Hypothalamus (tissue), 51 donors: ENCODE measurements at regions not wholly inside any gene's neighbourhood (a gene's known extent, or its start where the extent isn't known, plus 50 kb on each side); places are given as distances from the start of the nearest gene placed in this dataset.
"Not testable (repeated sequence)": the region's sequence is repeated elsewhere in the genome, so short reads cannot be mapped to it uniquely, and the experiment has no call there.

Experiments used
- DNase-seq, 51 donors: peaks; one replicate each; lab custom pipeline; 2025; lab: John Stamatoyannopoulos, UW

DNA sequence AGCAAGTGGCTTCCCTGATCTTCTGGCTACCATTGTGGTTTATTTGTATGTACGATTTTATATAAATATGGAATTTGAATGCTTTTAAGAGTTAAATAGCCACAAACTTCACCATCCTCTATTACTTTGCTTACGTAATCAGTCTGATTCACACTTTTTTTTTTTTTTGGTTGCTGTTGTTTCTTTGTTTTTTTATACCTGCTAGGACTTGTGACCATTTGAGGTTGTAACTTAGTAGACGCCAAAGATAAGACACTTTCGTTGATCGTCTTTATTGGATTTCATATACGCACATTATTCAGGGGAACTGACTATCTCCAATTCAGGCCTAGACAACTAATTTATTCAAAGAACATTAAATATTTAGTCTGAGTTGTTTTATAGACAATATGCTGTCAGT, 559.0 kb downstream of the CBLN4 start:
- no peak for DNase-seq

DNA sequence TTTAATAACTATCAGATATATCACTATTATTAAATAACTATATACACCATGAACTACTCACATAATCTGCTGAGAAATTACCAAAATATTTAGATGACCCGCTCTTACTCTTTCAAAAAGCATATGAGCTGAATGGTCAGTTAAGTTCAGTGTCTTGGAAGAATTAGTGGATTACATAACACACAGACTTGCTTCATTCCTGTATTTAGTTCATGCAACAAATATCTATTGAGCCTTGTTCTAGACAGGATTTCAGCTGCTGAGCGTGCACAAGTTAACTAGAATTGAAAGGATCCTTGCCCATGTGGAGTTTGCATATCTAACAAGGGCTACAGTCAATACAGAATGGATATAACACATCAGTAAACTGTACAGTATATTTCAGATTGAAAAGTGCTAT, 566.2 kb downstream of the CBLN4 start:
- no peak for DNase-seq

DNA sequence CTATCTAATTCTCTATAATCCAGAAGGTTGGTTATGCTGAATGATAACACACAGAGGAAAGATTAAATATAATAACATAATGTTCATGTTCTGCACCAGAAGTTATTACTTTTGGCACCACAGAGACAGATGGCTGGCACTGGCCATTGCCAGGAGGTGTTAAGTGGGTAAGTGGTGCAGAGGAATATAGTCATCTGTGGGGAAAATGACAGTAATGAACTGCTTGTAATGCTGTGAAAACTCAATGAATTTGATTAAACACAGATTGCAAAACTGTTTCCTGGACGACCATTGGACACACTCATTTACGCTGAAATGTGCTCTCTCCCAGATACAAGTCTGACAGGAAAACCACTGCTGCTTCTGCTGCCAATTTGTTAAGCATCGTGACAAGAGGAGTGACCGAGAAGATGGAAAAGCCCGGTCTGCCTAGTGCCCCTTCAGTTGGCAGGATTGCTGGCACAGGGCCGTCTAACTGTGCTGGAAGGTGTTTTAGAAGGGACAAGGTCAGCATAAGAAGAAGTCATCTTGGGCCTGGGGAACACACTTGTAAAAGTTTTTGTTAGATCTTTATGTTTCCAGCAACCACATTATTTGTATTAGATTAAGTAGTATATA, 567.4 kb downstream of the CBLN4 start:
- peak in 1 of 51 donors; percentile 20 for DNase-seq

DNA sequence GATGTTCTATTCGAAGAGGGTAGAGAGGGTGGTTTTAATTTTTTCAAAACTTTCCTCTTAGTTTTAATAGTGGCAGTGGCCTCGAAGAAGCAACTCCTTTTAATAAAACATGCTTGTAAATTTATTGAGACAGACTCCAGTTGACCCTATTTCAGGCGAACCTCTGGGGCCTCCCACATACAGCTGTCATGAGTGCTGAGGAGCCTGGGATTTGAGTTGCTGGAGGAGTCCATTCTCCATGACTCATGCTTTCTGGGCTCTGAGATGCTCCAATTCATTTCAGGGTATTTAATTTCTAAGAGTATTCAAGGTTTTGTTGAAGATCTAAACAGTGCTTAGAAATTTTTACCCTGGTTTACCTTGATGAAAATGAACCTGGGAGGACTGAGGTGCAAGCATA, 580.4 kb downstream of the CBLN4 start:
- no peak for DNase-seq

DNA sequence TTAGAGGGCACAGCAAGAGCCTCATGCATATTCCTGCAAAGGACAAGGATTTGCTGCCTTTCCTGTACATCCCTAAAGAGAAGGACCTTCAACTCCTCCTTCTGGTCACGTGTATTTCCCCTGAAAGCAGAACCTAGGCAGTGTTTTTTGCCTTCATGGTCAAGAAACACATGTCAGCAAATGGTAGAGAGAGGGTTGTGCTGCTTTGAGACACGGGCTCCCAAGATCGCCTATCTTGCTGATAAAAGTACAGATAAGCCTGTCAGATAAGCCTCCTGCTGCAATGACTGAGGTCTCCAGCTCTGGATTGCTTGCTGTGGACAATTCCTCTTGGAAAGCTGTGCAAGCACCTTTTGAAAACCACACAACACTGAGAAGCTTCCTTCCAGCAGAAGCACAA, 580.8 kb downstream of the CBLN4 start:
- no peak for DNase-seq

DNA sequence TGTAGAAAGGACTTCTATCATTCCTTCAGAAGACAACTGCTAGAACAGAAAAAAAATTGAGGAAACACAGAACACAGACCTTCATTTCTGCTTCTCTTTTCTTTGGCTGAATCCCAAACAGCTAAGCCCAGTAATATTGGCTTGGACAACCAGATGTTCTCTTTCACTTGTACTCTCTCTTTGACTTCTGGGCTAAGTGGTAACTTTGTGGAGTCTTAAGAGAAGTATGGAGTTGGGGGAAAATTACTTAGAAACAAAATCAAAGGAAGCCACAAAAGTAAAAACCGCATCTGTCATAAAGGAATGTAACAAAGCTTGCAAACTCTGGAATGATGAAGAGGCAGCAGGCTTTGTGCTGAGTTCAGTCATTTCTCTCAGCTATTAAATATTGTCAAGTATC, 587.5 kb downstream of the CBLN4 start:
- no peak for DNase-seq

DNA sequence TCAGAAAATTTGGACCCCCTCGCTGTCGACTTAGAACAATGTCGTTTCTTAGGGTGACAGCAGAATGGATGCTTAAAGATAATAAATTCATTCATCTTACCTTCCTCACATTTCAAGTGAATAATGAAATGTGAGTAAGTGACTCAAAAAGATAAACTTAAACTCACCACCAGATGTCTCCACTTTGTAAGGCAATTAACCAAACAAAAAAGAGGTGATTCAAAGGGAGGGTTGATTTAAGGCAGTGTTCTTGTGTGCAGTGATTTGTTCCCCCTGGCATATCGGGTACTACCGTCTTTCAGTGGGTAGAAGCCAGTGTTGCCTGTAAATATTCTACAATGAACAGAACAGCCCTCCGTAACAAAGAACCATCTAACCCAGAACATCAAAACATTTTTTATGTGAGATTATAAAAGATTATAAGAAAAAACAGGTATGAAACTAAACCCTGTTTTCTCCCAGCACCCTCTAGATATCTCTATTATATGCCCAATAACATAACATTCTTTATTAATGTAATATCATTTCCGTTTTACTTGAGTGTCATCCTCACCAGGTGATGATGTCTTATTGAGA, 589.7 kb downstream of the CBLN4 start:
- DNase-seq = peak in 1 of 51 donors; percentile 40

DNA sequence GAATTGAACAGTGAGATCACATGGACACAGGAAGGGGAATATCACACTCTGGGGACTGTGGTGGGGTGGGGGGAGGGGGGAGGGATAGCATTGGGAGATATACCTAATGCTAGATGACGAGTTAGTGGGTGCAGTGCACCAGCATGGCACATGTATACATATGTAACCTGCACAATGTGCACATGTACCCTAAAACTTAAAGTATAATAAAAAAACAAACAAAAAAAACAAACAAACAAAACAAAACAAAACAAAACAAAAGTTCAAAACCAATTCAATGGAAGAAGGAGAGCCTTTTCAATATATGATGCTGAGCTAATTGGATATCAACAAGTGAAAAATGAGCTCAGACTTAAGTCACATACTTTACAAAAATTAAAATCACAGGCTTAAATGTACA, 592.8 kb downstream of the CBLN4 start:
- not testable (repeated sequence) for DNase-seq

DNA sequence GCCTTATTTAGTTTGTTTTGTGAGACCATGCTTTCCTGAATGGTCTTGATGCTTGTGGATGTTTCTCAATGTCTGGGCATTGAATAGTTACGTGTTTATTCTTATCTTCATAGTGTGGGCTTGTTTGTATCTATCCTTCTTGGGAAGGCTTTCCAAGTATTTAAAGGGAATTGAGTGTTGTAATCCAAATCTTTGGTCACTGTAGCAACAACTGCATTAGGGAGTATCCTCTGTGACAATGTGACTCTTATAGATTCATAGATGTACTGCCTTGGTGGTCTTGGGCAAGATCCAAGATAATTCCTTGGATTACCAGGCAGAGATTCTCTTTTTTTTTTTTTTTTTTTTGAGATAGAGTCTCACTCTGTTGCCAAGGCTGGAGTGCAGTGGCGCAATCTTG, 598.4 kb downstream of the CBLN4 start:
- no peak for DNase-seq

DNA sequence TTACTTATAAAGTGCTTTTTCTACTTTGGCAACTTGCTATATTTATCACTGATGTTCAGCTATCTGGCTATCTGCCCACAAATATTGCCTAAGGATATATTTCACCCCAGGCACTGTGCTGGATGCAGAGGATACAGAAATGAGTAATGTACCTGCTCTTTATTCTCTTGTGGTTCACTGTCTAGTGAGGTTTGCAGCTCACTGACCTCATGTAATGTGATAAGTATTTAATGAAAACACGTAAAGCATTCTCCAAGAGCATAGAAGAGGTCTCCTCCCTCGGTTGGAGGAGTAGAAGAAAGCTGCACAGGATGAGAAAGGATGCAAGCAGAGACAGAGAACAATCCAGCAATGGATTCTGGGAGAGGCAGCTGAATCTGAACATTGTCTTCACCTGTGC, 610.7 kb downstream of the CBLN4 start:
- DNase-seq = no peak

DNA sequence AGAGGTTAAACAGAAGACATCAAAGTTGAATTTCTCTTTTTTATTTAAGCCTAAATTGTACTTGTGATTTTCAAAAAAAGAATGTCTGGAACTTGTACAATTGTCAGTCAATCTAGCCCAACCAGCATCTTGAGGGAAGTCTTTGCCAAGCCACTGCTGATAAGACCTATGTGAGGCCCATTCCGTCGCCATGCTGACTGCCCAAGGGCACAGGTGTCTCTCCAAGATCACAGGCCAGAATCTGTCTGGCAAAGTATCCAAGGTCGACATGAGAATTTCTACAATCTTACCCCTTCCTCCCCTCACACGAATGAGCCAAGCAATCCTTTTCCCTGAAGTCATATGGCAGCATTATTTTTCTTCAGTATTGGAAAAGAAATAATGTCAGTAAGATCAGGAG, 614.5 kb downstream of the CBLN4 start:
- no peak for DNase-seq

DNA sequence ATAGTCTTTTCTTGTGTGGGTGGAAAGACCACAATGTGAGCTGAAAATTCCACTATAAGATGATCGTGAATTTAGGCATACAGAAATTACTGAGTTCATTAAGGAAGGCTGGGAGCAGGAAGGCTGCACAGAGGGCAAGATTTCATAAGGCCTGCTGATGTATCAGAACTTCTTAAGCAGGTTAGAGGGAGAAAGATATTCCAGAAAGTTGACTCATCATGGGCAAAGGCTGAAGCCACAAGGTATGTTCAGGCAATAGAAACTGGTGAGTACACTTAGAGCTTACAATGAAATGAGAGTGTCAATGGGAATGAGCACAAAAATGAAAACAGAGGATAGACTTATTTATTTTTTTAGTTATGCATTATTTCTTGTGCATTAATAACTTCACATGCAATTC, 618.6 kb downstream of the CBLN4 start:
- no peak for DNase-seq

DNA sequence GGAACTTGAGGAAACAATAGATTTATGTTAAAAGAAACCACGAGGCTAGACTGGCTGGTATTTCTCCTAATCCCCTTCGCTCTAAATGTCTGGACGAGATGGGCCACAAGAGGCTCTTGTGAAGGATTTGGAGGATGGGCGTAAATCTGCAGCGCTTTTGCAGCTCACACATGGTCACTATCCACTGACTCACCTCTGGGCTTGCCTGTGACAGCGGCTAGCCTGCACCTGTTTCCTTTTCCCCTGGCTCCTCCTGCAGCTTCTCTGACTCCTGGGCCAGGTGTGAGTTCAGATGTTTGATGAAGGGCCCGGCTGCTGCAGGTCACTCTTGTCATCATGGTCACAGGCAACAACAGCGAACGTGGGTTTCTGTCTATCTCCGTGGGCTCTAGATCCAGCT, 629.4 kb downstream of the CBLN4 start:
- DNase-seq = no peak

DNA sequence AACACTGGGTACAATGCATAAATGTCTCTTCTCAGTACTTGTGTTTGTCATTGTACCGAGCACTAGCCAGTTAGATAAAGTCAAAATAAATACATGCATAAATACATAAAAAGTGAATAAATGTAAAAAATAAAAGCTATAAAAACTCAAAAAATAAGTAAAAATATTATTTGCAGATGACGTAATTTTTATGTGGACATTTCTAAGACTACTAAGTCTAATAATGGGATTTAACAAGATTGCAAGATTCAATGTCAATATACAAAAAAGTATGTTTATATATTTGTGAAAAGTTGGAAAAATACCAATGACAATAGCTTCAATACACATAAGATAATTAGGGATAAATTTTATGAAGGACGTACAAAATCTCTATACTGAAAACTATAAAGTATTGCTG, 639.6 kb downstream of the CBLN4 start:
- DNase-seq = no peak

DNA sequence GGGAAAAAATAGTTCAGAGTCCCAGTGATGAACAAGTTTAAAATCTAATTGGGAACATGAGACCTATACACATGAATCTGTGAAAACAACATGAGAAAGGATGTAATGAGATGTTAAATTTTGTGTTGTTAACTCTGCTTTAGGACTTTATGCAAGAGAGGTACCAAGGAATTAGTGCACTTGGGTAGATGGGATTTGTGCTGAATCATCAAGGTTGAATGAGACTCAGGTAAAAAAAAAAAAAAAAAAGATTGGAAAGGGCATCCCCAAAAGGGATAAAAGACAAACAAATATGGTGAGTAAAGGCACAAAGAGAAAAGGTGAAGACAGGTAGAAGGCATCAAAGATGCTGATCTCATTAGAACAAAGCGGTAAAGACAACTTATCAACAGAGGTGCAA, 644.4 kb downstream of the CBLN4 start:
- DNase-seq = no peak

DNA sequence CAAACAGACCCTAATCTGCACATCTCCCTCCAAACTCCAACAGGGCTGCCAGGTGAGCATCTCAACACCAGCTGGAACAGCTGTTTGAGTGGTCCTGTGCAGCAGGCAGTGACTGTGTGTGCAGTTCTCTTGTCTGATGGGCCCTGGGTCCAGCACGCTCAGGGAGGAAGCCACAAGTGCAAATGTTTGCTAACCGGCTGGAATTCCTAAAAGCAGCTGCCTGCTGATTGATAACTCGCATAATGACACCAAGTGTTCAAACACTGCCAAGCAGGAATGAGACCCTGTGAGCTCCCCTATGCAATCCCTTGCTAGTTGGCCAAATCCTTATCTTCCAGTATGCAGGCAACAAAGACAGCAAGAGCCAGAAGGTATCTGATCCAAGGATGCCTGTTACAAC, 650.6 kb downstream of the CBLN4 start:
- no peak for DNase-seq

DNA sequence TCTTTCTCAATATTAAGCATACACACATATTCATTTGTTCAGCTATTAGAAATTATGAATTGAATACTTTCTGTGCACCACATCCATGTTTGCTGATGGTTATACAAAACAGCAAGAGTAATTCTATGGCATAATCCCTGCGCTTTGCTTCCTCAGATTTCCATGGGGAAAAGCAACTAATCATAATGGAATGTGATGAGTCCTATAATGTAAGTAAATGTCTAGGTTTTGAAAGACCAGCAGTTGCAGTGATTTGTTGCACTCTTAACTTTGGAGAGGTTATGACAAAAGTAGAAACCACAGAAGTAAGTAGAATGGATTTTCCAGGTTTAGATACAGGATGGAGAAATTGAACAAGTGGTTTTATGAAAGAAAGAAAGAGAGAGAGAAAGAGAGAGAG, 652.1 kb downstream of the CBLN4 start:
- no peak for DNase-seq

DNA sequence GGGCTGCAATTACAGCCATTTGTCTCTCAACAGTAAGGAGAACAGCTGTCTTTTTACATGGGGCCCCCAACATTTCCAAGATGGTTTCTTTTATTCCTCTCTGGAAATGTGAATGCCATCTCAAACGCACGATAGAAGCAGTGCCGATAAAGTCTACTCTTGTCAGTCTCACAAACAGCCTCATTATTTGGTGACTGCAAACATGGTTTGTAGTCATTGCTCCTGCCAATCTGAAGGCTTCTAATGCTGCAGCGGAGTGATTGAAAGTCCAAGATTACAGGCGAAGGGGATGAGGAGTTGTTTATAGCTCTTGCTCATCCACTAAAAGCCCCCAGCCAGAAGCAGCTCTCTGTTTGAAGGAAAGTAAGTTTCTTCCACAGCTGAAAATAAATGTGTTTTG, 657.1 kb downstream of the CBLN4 start:
- DNase-seq = no peak

DNA sequence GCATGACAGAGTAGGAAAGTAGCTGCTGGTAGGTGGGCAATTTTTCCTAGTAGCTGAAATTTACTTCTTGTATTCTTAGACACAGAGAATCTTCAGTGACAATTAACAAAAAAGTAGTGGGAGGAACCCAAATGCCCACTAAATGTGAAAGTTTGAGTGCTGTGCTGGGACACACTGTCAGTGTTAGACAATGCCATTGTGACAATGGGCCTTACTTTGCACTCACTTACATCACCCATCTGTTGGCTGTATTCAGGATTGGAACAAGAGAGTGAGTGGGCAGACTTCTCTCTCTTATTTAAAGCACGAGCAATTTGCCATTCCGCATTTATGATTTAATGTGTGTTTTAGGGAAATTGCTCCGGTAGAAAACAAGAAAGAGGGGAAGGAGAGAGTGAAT, 662.5 kb downstream of the CBLN4 start:
- DNase-seq = peak in 1 of 51 donors; percentile 5

DNA sequence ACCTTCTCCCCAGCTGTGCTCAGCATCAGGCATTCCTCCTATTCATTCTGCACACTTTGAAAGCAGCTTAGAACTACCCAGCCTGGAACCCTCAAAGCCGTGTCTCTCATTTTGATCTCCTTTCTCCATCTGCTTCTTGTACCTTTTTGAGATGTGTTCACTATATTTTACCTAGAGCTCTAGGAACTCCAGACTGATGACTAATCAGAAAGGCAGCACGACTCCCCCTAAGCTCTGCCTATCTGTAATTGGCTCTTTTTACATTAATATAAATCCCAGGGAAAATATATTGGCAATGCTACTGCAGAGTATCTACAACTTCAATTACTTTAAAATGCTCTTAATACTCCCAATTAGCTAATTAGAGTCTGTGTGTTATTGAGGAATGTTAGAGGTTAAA, 671.5 kb downstream of the CBLN4 start:
- DNase-seq = no peak

DNA sequence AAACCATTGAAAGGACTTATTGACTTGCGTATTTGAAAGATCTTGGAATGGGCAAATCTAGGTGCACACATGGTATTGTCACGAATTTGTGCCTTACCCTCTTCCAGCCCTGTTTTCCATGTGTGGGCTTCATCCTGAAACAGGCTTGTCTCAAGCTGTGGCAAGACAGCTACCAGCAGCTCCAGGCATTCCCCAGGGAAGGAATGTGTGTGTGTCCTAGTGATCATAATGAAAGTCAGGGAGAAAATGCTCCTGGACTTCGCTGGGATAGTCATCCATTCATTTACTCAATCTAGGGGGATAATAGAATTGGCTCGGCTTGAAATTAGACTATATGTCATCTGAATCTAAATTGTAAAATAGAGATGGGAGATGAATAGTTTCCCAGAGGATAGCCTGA, 676.2 kb downstream of the CBLN4 start:
- DNase-seq = no peak

DNA sequence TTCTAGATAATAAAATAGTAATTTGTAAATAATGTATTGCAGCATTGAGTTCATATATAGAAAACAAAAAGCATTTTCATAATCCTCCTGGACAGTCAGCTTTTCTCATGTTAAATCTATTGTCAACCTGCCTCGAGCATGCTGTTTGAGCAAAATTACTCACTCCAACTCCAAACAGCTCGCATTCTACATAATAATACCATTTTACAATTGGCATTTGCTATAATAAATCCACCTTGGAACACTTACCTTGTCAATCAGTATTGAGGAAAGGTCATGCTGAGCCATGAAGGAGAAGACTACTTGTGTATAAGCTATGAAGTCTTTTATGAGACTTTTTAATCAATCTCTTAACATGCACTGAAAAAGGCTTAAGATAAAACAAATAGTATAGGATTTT, 682.6 kb downstream of the CBLN4 start:
- DNase-seq = no peak

DNA sequence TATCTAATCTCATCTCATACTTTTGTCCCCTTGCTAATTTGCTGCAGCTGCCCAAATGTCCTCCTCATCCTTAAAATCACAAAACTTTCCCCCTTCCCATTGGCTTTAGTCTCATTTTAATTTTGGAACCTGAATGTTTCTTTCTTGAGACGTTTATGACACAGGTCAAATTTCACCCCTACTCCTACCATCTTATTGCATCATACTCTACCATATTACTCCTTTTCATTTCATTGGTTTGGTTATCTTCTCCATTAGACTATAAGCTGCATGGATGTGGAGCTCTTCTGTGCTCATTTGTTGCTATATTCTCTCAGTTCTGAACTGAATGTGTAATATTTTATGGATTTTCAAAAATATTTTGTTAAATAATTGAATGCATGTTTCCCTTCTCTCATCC, 688.6 kb downstream of the CBLN4 start:
- DNase-seq = no peak
